ENCODE measurements at regions not wholly inside any gene's neighbourhood (a gene's known extent, or its start where the extent isn't known, plus 50 kb on each side); places are given as distances from the start of the nearest gene placed in this dataset.

DNA sequence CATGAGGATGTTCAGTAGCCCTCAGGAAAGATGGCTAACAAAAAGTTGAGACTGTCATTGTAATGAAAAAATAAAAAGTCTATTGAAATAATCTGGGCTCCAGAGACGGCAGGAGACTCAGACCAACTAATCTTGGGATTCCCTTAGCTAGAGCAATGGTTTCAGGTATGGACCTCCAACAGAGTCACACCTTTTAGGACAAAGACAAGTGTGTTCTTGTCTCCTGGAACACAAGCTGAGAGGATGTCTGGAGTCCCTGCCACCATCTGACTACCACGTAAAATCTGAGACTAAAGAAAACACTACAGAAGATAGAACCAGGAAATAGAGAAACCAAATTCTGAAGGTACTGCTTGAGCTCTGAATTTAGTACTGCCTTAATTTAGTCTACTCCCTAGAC is 103.3 kb upstream of the RBBP8 start:
- no peak overlapping the region for H3K27ac ChIP-seq (ENCODE audit: low read depth in 1 of 2, low read length in 2 of 2)
- no peak overlapping the region for H3K4me3 ChIP-seq (replicated peaks in 1 of 3; ENCODE audit: low read depth in 2 of 3, low read length in 3 of 3)
- DNase-seq = no peak
- 100% methylated on average over 1 of the region's 2 CpGs for WGBS (ENCODE audit: insufficient coverage)
- Mint-ChIP-seq H3K36me3 (no peaks in the 10 kb centered on the region), H3K9me3 (peaks cover 7 to 22% (median 16%) of the 10 kb centered on the region in 7 donors), H3K4me1 (peaks cover 18% of the 10 kb centered on the region), H3K4me3 (no peak overlapping the region), H3K27ac (no peak overlapping the region), H3K27me3 (ENCODE audit: low read depth in 3 of 3) (peaks cover 0 to 2% (median 2%) of the 10 kb centered on the region in 3 donors)
- H3K9ac ChIP-seq (ENCODE audit: insufficient read depth, low read length, poor library complexity, severe bottlenecking) = no peak overlapping the region
- H3K27me3 ChIP-seq (ENCODE audit: control insufficient read depth in 2 of 2, insufficient read depth in 2 of 2, low read length in 2 of 2) = no peaks in the 10 kb centered on the region
- TF ChIP-seq, protein P1, sequence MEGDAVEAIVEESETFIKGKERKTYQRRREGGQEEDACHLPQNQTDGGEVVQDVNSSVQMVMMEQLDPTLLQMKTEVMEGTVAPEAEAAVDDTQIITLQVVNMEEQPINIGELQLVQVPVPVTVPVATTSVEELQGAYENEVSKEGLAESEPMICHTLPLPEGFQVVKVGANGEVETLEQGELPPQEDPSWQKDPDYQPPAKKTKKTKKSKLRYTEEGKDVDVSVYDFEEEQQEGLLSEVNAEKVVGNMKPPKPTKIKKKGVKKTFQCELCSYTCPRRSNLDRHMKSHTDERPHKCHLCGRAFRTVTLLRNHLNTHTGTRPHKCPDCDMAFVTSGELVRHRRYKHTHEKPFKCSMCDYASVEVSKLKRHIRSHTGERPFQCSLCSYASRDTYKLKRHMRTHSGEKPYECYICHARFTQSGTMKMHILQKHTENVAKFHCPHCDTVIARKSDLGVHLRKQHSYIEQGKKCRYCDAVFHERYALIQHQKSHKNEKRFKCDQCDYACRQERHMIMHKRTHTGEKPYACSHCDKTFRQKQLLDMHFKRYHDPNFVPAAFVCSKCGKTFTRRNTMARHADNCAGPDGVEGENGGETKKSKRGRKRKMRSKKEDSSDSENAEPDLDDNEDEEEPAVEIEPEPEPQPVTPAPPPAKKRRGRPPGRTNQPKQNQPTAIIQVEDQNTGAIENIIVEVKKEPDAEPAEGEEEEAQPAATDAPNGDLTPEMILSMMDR (IDR thresholded peaks at IDR 0.05) = no peak
- H4K20me1 ChIP-seq (ENCODE audit: insufficient read depth, low read length) = no peaks in the 10 kb centered on the region
- peaks cover 10 to 15% of the 10 kb centered on the region in 2 donors for H3K9me3 ChIP-seq (replicated peaks in 1 of 2; ENCODE audit: control insufficient read depth in 1 of 2, insufficient read depth in 1 of 2, low read length in 2 of 2)
- no peaks in the 10 kb centered on the region for H3K36me3 ChIP-seq (replicated peaks in 1 of 2; ENCODE audit: control insufficient read depth in 1 of 2, insufficient read depth in 2 of 2, low read length in 2 of 2)
- no peak overlapping the region for H3K4me2 ChIP-seq (replicated peaks; ENCODE audit: extremely low read depth, low read length, poor library complexity, severe bottlenecking)
- peaks cover 0 to 3% of the 10 kb centered on the region in 2 donors for H3K4me1 ChIP-seq (ENCODE audit: control insufficient read depth in 1 of 2, insufficient read depth in 2 of 2, low read length in 2 of 2)
- H2AFZ ChIP-seq (ENCODE audit: insufficient read depth, low read depth, low read length, poor library complexity, severe bottlenecking) = no peak overlapping the region
- intact Hi-C loops (cut with micrococcal nuclease) = no loop called here
- no peaks in the 10 kb centered on the region for H3K79me2 ChIP-seq (ENCODE audit: insufficient read depth, low read length)

GRCh38 chr18:22830511-22830910 is 102.6 kb upstream of the RBBP8 start:
- no peak for DNase-seq
- Mint-ChIP-seq H3K27ac (no peak overlapping the region), H3K27me3 (ENCODE audit: low read depth in 3 of 3) (peaks cover 0 to 2% (median 2%) of the 10 kb centered on the region in 3 donors), H3K4me1 (peaks cover 18% of the 10 kb centered on the region), H3K9me3 (peaks cover 7 to 20% (median 16%) of the 10 kb centered on the region in 7 donors), H3K36me3 (no peaks in the 10 kb centered on the region), H3K4me3 (no peak overlapping the region)
- Histone ChIP-seq H3K9me3 (replicated peaks in 1 of 2; ENCODE audit: control insufficient read depth in 1 of 2, insufficient read depth in 1 of 2, low read length in 2 of 2) (peaks cover 10 to 15% of the 10 kb centered on the region in 2 donors), H4K20me1 (ENCODE audit: insufficient read depth, low read length) (no peaks in the 10 kb centered on the region), H3K27me3 (ENCODE audit: control insufficient read depth in 2 of 2, insufficient read depth in 2 of 2, low read length in 2 of 2) (no peaks in the 10 kb centered on the region), H3K79me2 (ENCODE audit: insufficient read depth, low read length) (no peaks in the 10 kb centered on the region), H2AFZ (ENCODE audit: insufficient read depth, low read depth, low read length, poor library complexity, severe bottlenecking) (no peak overlapping the region), H3K4me3 (replicated peaks in 1 of 3; ENCODE audit: low read depth in 2 of 3, low read length in 3 of 3) (no peak overlapping the region), H3K4me2 (replicated peaks; ENCODE audit: extremely low read depth, low read length, poor library complexity, severe bottlenecking) (no peak overlapping the region), H3K4me1 (ENCODE audit: control insufficient read depth in 1 of 2, insufficient read depth in 2 of 2, low read length in 2 of 2) (peaks cover 0 to 3% of the 10 kb centered on the region in 2 donors), H3K36me3 (replicated peaks in 1 of 2; ENCODE audit: control insufficient read depth in 1 of 2, insufficient read depth in 2 of 2, low read length in 2 of 2) (no peaks in the 10 kb centered on the region), H3K27ac (ENCODE audit: low read depth in 1 of 2, low read length in 2 of 2) (no peak overlapping the region), H3K9ac (ENCODE audit: insufficient read depth, low read length, poor library complexity, severe bottlenecking) (no peak overlapping the region)
- WGBS (ENCODE audit: insufficient coverage) = no CpG with 5 or more reads among the region's 1 CpG
- intact Hi-C loops (cut with micrococcal nuclease) = no loop called here
- TF ChIP-seq, protein P1 (IDR thresholded peaks at IDR 0.05) = no peak

Measured in CD14-positive monocyte (primary cell).